SK-N-MC (cell line): ENCODE measurements at regions not wholly inside any gene's neighbourhood (a gene's known extent, or its start where the extent isn't known, plus 50 kb on each side); places are given as distances from the start of the nearest gene placed in this dataset.

Source experiments
- EZH2 ChIP-seq: fragments of 200-600 bp; sonication (generic); IDR thresholded peaks from one replicate; pipeline ENCODE4 v1.6.1; 2017; ENCODE audit warnings: antibody characterized with exemption
- POLR2AphosphoS5 ChIP-seq: IDR thresholded peaks from 2 replicates; pipeline ENCODE4 v1.6.1; 2012; ENCODE audit warnings: mild to moderate bottlenecking, low read depth, low read length, borderline replicate concordance

- TF ChIP-seq EZH2: no peak
- no peak for TF ChIP-seq POLR2AphosphoS5
These were observed 61.8 kb upstream of the PTPRD start for GRCh38 chr9:10674586-10674985.
